ENCODE measurements at regions not wholly inside any gene's neighbourhood (a gene's known extent, or its start where the extent isn't known, plus 50 kb on each side); places are given as distances from the start of the nearest gene placed in this dataset.

- no peak overlapping the region for H3K27ac Mint-ChIP-seq (ENCODE audit: unreplicated experiment)
- TF ChIP-seq CTCF (IDR thresholded peaks at IDR 0.05; ENCODE audit: unreplicated experiment) = no peak
- no peak overlapping the region for H3K4me3 Mint-ChIP-seq (ENCODE audit: unreplicated experiment)
- peaks cover 36% of the 10 kb centered on the region for H3K9me3 Mint-ChIP-seq (ENCODE audit: unreplicated experiment)
- DNase-seq (ENCODE audit: low spot score) = no peak
- H3K27me3 Mint-ChIP-seq (ENCODE audit: unreplicated experiment) = no peaks in the 10 kb centered on the region
- no peaks in the 10 kb centered on the region for H3K4me1 Mint-ChIP-seq (ENCODE audit: unreplicated experiment)
- H3K36me3 Mint-ChIP-seq (ENCODE audit: low read depth, unreplicated experiment) = peaks cover 8% of the 10 kb centered on the region
These were observed 95.1 kb upstream of the PIRT start for GRCh38 chr17:10932938-10933337.

GRCh38 chr17:10931133-10931532 lies 93.2 kb upstream of the PIRT start:
- H3K4me3 Mint-ChIP-seq (ENCODE audit: unreplicated experiment) = no peak overlapping the region
- no peak overlapping the region for H3K27ac Mint-ChIP-seq (ENCODE audit: unreplicated experiment)
- no peaks in the 10 kb centered on the region for H3K27me3 Mint-ChIP-seq (ENCODE audit: unreplicated experiment)
- no peak for TF ChIP-seq CTCF (IDR thresholded peaks at IDR 0.05; ENCODE audit: unreplicated experiment)
- peaks cover 8% of the 10 kb centered on the region for H3K36me3 Mint-ChIP-seq (ENCODE audit: low read depth, unreplicated experiment)
- H3K4me1 Mint-ChIP-seq (ENCODE audit: unreplicated experiment) = no peaks in the 10 kb centered on the region
- DNase-seq (ENCODE audit: low spot score) = no peak
- H3K9me3 Mint-ChIP-seq (ENCODE audit: unreplicated experiment) = peaks cover 39% of the 10 kb centered on the region

GRCh38 chr17:10927712-10928111 lies 89.8 kb upstream of the PIRT start:
- Mint-ChIP-seq H3K4me1 (ENCODE audit: unreplicated experiment) (no peaks in the 10 kb centered on the region), H3K27me3 (ENCODE audit: unreplicated experiment) (peaks cover 3% of the 10 kb centered on the region), H3K4me3 (ENCODE audit: unreplicated experiment) (no peak overlapping the region), H3K36me3 (ENCODE audit: low read depth, unreplicated experiment) (peaks cover 12% of the 10 kb centered on the region), H3K27ac (ENCODE audit: unreplicated experiment) (no peak overlapping the region), H3K9me3 (ENCODE audit: unreplicated experiment) (peaks cover 40% of the 10 kb centered on the region)
- DNase-seq (ENCODE audit: low spot score) = no peak
- TF ChIP-seq CTCF (IDR thresholded peaks at IDR 0.05; ENCODE audit: unreplicated experiment) = no peak

GRCh38 chr17:10920558-10921108 lies 82.7 kb upstream of the PIRT start:
- Mint-ChIP-seq H3K36me3 (ENCODE audit: low read depth, unreplicated experiment) (peaks cover 8% of the 10 kb centered on the region), H3K4me3 (ENCODE audit: unreplicated experiment) (no peak overlapping the region), H3K4me1 (ENCODE audit: unreplicated experiment) (no peaks in the 10 kb centered on the region), H3K27me3 (ENCODE audit: unreplicated experiment) (peaks cover 3% of the 10 kb centered on the region), H3K9me3 (ENCODE audit: unreplicated experiment) (peaks cover 54% of the 10 kb centered on the region), H3K27ac (ENCODE audit: unreplicated experiment) (no peak overlapping the region)
- no peak for DNase-seq (ENCODE audit: low spot score)
- no peak for TF ChIP-seq CTCF (IDR thresholded peaks at IDR 0.05; ENCODE audit: unreplicated experiment)

- no peak for TF ChIP-seq CTCF (IDR thresholded peaks at IDR 0.05; ENCODE audit: unreplicated experiment)
- H3K27ac Mint-ChIP-seq (ENCODE audit: unreplicated experiment) = no peak overlapping the region
- H3K4me1 Mint-ChIP-seq (ENCODE audit: unreplicated experiment) = no peaks in the 10 kb centered on the region
- H3K4me3 Mint-ChIP-seq (ENCODE audit: unreplicated experiment) = no peak overlapping the region
- DNase-seq (ENCODE audit: low spot score) = no peak
- peaks cover 3% of the 10 kb centered on the region for H3K27me3 Mint-ChIP-seq (ENCODE audit: unreplicated experiment)
- no peaks in the 10 kb centered on the region for H3K36me3 Mint-ChIP-seq (ENCODE audit: low read depth, unreplicated experiment)
- peaks cover 30% of the 10 kb centered on the region for H3K9me3 Mint-ChIP-seq (ENCODE audit: unreplicated experiment)
These were observed 69.5 kb upstream of the PIRT start for GRCh38 chr17:10907370-10907769.

All from endothelial cell (in vitro differentiated cells).